ENCODE measurements at regions not wholly inside any gene's neighbourhood (a gene's known extent, or its start where the extent isn't known, plus 50 kb on each side); places are given as distances from the start of the nearest gene placed in this dataset.

DNA sequence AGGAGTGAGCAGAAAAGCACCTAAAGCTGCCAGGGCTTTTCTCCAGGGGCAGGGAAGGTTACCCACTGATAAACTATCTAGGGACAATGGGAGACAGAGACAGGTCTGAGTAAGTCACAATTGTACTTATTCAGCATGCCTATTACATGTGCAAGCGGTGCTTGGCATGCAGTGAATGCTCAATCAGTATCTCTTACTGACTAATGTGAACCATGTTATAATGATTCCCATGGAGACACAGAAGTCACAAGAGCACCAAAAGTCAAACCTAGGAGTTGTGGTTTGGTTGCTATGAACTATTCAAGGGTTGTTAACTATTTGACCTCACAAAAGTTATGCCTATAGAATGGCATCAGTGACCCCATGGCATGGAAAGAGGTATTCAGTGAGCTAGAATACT is 50.0 kb upstream of the RASGRP1 start:
- TF ChIP-seq, protein P1, sequence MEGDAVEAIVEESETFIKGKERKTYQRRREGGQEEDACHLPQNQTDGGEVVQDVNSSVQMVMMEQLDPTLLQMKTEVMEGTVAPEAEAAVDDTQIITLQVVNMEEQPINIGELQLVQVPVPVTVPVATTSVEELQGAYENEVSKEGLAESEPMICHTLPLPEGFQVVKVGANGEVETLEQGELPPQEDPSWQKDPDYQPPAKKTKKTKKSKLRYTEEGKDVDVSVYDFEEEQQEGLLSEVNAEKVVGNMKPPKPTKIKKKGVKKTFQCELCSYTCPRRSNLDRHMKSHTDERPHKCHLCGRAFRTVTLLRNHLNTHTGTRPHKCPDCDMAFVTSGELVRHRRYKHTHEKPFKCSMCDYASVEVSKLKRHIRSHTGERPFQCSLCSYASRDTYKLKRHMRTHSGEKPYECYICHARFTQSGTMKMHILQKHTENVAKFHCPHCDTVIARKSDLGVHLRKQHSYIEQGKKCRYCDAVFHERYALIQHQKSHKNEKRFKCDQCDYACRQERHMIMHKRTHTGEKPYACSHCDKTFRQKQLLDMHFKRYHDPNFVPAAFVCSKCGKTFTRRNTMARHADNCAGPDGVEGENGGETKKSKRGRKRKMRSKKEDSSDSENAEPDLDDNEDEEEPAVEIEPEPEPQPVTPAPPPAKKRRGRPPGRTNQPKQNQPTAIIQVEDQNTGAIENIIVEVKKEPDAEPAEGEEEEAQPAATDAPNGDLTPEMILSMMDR (IDR thresholded peaks at IDR 0.05 in 4 of 5, conservative IDR thresholded peaks at IDR 0.05 in 1 of 5) = no peak
- no peak for TF ChIP-seq POLR2A (IDR thresholded peaks at IDR 0.05)
- H3K4me3 ChIP-seq = no peak overlapping the region
- intact Hi-C loops (cut with DNase I; ENCODE audit: low total_unique reads) = no loop called here
- in situ Hi-C loops (cut with MboI; ENCODE audit: low sequenced_read_pairs in 4 of 4) = no loop called here
- DNase-seq = no peak
- no peaks in the 10 kb centered on the region for H3K27me3 ChIP-seq
- H3K36me3 ChIP-seq = no peaks in the 10 kb centered on the region
- H3K4me1 ChIP-seq = no peaks in the 10 kb centered on the region
- H3K9me3 ChIP-seq = no peaks in the 10 kb centered on the region
- no peak for ATAC-seq
- H3K27ac ChIP-seq = no peak overlapping the region

DNA sequence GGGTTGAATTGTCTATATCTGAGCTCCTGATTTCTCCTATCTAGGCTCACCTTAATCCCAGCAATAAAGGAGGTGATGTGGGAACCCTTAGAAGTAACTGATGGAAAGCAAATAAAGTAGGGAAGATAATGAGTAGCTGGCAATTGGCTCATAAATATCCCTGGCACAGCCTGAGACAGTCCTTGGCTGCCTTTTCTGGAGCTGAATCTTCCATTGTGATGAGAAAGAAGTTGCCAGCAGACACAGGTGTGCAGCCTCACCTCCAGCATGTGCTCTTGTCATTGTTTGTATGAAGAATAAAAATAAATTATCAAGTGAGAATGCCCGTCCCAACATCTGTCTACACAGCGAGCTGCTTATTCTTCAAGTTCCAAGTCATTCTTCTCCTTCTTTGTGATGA is 53.2 kb upstream of the RASGRP1 start:
- TF ChIP-seq POLR2A (IDR thresholded peaks at IDR 0.05) = no peak
- TF ChIP-seq, protein P1 (IDR thresholded peaks at IDR 0.05 in 4 of 5, conservative IDR thresholded peaks at IDR 0.05 in 1 of 5) = no peak
- Histone ChIP-seq H3K36me3 (no peaks in the 10 kb centered on the region), H3K4me1 (no peaks in the 10 kb centered on the region), H3K9me3 (no peaks in the 10 kb centered on the region), H3K27ac (no peak overlapping the region), H3K4me3 (no peak overlapping the region), H3K27me3 (no peaks in the 10 kb centered on the region)
- DNase-seq = no peak
- ATAC-seq = no peak
- in situ Hi-C loops (cut with MboI; ENCODE audit: low sequenced_read_pairs in 4 of 4) = no loop called here
- intact Hi-C loops (cut with DNase I; ENCODE audit: low total_unique reads) = no loop called here

DNA sequence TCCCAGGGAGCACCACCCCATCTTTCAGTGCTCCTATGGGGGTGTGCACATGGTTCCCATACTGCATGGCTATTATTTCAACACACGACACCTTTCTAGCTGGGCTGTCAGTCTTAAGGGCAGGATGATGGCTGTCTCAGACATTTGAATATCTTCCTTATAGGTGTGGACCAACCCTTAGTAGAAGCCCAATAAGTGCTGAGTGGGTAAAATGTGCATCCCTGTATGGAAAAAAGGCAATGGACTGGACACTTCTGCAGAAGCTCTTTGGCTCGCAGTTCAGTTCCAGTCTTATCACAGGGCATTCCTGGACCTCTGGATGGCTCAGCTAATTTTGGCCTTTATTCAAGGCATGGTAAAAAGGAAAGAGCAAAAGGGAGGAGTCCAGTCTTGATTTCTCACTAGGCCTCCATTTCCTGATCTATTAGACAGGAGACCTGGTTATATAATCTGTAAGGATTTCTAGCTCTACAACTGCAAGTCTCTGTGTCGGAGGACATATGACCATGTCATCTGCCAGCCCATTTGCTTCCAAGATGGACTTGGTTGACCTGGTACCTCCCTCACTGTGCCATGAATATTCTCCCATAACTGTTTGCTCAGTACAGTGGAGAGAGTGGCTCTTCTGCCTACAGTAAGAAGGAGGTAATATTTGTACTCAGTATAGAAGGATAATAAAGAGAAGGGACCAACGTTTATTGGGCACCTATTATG is 53.8 kb upstream of the RASGRP1 start:
- H3K9me3 ChIP-seq = no peaks in the 10 kb centered on the region
- no peak for TF ChIP-seq POLR2A (IDR thresholded peaks at IDR 0.05)
- TF ChIP-seq, protein P1 (IDR thresholded peaks at IDR 0.05 in 4 of 5, conservative IDR thresholded peaks at IDR 0.05 in 1 of 5) = no peak
- no peaks in the 10 kb centered on the region for H3K36me3 ChIP-seq
- intact Hi-C loops (cut with DNase I; ENCODE audit: low total_unique reads) (no loop called here), in situ Hi-C loops (cut with MboI; ENCODE audit: low sequenced_read_pairs in 4 of 4) (no loop called here)
- DNase-seq (no peak), ATAC-seq (no peak)
- no peak overlapping the region for H3K27ac ChIP-seq
- no peaks in the 10 kb centered on the region for H3K4me1 ChIP-seq
- H3K4me3 ChIP-seq = no peak overlapping the region
- H3K27me3 ChIP-seq = no peaks in the 10 kb centered on the region

DNA sequence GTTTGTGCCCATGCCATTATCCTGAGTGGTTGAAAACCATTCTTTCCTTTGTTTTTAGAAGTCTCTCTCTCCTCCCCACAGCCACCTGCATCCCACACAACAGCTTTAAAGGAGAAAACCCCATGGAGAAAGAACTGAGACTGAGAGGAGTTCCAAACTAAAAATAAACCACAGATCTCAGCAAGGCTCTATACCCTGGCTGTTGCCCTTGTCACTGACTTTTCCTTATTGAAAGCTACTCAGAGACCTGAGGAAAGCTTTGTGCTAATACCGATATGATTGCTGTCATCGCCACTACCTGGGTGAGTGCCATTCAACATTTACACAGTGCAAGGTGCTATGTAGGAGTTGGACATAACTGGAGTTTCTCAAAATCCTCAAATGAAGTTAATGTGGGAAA is 55.5 kb upstream of the RASGRP1 start:
- intact Hi-C loops (cut with DNase I; ENCODE audit: low total_unique reads) = no loop called here
- H3K27ac ChIP-seq = no peak overlapping the region
- no peak for ATAC-seq

More for the DNA sequence above, 55.5 kb upstream of the RASGRP1 start:
- Histone ChIP-seq H3K4me1 (no peaks in the 10 kb centered on the region), H3K36me3 (no peaks in the 10 kb centered on the region), H3K4me3 (no peak overlapping the region), H3K27me3 (no peaks in the 10 kb centered on the region), H3K9me3 (no peaks in the 10 kb centered on the region)
- in situ Hi-C loops (cut with MboI; ENCODE audit: low sequenced_read_pairs in 4 of 4) = no loop called here
- TF ChIP-seq, protein P1 (IDR thresholded peaks at IDR 0.05 in 4 of 5, conservative IDR thresholded peaks at IDR 0.05 in 1 of 5) = no peak
- TF ChIP-seq POLR2A (IDR thresholded peaks at IDR 0.05) = no peak
- DNase-seq = no peak
